RPMI8226 (cell line): ENCODE measurements at regions not wholly inside any gene's neighbourhood (a gene's known extent, or its start where the extent isn't known, plus 50 kb on each side); places are given as distances from the start of the nearest gene placed in this dataset.
A peak's percentile ranks its signal among the peaks of the same experiment; 100 is the strongest.
"Not testable (repeated sequence)": the region's sequence is repeated elsewhere in the genome, so short reads cannot be mapped to it uniquely, and the experiment has no call there.

ENCODE experiments used
- DNase-seq: peaks from one replicate; pipeline ENCODE4 v3.0.0-alpha.2; 2015

DNA sequence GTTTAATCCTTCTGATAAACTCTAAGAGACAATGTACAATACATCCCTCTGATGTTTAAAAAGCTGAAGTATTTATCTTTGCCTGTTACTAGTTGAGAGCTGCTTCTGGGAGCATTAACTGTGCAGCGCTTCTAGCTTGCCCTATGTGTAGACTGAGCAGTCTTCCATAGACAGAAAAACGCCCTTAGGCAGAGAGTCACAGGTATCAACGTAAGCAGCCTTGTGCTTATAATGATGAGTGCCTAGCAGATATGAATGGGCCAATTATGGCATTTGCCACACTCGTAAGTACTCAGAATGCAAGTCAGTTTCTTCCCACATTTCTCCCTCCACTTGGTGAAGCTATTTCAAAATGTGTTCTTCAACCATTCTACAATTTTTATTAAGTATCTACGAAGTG is 731.1 kb upstream of the SLC8A1 start:
- DNase-seq, result no peak

GRCh38 chr2:41187376-41188122 is 735.7 kb upstream of the SLC8A1 start:
- no peak for DNase-seq

- DNase-seq, result peak; percentile 2
Observed at GRCh38 chr2:41194230-41194629, 742.3 kb upstream of the SLC8A1 start.

DNA sequence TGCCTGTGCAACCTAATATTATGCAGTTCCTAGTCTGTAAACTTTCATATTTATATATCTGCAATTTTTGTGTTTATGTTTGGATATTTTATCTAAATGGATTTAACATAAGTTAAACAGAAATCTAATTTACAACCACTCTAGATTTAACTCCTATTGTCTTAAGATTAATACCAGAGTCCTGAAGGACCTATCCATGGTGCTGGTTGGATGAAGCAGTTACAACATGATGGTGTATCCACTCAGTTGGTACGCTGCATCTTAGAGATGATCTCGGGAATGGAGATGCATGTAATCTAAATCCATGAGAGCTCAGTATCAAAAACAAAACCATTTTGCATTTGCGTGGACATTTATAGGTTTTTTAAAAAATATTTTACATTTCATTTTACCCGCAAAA is 745.9 kb upstream of the SLC8A1 start:
- no peak for DNase-seq

- no peak for DNase-seq
Observed at GRCh38 chr2:41199334-41199733, 747.4 kb upstream of the SLC8A1 start.

DNA sequence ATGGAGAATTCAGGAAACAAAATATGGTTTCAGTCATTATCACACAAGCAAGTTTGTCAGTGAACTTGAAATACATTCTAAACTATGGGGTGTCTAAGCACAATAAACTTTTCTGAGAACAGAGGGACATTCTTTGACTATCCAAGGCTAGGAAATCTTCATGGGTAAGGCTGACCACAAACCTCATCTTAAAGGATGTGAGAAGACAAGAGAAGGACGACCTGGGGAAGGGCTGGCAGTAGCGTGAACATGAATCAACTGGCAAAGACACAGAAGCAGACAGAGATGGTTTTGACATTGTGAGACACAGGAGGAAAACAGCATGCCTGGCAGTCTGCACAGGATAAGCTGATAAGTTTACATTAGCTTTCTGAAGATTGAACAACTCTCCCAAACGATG is 752.4 kb upstream of the SLC8A1 start:
- no peak for DNase-seq

DNA sequence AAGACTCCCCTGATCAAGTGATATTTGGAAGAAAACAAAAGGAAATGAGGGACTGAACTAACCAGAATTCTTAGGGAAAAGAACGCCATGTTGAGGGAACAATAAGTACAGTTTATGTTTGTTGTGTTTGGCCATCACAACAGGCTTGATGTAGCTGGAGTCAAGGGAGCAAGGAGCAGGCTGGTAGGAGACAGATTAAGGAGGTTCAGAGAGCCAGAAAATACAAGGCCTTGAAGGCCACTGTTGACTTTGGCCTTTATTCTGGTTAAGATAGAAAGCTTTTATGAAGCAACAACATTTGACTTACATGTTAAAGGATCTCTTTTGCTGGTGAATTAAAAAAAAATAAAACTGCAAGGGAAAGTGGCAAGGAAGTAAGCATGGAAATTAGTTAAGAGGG is 754.1 kb upstream of the SLC8A1 start:
- DNase-seq, result no peak

GRCh38 chr2:41207578-41207977 is 755.7 kb upstream of the SLC8A1 start:
- DNase-seq, result no peak

DNA sequence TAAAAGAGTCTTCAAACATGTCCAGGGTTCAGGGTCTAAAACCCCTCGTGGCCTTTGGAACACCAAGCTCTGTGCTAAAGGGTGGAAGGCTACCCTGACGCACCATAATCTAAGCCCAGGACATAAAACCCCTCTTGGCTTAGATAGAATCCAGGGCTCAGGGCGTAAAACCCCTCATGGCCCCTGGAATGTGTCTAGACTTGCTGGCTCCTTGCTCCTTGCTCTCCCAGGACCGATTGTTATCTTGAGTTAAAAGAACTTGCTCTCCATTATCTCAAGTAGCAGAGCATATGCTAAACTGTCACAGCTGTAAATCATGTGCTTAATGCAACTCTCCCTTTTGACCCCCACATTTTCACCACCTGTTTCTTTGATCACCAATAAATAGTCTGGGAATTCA is 758.1 kb upstream of the SLC8A1 start:
- DNase-seq, result not testable (repeated sequence)

- DNase-seq, result no peak
Observed at GRCh38 chr2:41216978-41217377, 765.1 kb upstream of the SLC8A1 start.

- DNase-seq, result no peak
Observed at GRCh38 chr2:41222593-41222992, 770.7 kb upstream of the SLC8A1 start.

DNA sequence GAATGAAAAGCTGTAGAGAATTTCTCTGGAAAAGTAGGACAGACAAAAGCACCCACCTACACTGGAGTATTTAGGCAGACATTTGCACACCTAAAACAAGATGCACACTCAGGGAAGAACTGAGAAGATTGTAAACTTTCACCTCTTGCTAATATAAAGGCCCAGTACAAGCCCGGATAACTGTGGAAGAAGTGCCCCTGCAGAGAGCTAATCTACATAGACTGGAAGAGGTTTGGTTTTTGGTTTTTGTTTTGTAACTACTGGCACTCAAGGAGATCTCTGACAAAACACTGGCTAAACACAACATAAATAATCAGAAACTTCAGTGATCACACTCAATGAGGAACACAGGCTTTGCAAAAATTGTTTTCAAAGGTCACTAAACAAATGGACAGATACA is 782.2 kb upstream of the SLC8A1 start:
- DNase-seq, result no peak

GRCh38 chr2:41241325-41242000 is 789.6 kb upstream of the SLC8A1 start:
- peak; percentile 31 for DNase-seq

DNA sequence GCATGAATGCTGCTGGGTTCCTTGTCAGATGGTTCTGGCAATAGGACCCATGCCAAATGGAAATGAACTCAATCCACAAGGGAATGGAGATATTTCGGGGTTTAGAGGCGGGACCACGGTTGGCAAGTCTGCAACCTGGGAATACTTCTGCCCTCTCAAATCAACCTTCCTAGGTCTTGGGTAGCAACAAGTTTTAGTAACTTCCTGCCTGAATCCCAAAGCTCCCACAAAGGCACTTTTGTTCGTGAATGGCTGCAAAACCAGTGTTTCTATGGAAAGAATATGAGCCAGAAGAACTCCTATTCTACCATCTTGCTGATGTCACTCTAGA is 790.1 kb upstream of the SLC8A1 start:
- no peak for DNase-seq

GRCh38 chr2:41267929-41268659 is 779.7 kb upstream of the PKDCC start:
- DNase-seq, result no peak

DNA sequence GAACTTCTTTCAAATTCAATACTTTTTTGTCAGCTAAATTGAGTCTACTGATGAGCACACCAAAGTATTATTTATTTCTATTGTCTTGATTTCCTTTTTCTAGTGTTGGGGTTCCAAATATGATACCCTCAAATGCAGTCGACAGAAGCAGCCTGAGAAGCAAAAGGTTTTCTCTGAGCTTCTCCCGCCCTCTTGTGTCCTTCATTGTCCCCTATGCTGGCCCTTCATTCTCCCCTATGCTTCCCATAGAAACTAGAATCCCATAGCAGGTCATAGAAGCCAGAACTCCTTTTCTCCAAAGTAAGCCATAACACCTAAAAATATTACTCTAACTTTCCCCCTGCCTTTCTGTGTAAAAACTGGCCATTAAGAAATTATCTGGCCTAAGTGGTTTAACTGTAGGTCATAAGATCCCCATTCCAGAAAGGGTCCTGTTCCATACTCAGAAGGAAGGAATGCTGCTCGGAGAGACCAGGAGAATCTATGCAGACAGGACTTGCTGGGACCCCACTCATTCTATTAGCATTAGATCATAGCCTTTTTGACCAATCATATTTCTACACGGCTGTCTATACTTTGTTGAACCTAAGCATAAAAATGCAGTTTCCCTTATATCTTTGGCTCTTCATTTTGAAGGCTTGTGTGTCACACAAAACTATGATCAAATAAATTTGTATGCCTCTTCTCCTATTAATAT is 764.6 kb upstream of the PKDCC start:
- no peak for DNase-seq

- DNase-seq, result no peak
Observed at GRCh38 chr2:41293491-41293890, 754.3 kb upstream of the PKDCC start.

DNA sequence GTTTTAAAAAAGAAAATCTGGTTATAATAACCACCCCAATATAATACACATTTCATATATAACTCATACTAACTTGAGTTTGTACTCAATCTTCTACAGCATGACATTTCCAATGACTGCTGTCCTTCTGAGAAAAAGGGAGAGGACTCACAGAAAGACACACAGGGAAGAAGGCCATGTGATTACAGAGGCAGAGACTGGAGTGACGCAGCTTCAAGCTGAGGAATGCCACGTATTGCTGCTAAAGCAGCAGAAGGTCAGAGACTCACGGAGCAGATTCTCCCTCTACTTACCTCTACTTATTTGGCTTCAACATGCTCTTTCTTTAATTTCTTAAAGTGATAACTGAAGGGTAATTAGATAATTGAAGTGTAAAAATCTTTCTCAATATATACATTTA is 753.5 kb upstream of the PKDCC start:
- no peak for DNase-seq

DNA sequence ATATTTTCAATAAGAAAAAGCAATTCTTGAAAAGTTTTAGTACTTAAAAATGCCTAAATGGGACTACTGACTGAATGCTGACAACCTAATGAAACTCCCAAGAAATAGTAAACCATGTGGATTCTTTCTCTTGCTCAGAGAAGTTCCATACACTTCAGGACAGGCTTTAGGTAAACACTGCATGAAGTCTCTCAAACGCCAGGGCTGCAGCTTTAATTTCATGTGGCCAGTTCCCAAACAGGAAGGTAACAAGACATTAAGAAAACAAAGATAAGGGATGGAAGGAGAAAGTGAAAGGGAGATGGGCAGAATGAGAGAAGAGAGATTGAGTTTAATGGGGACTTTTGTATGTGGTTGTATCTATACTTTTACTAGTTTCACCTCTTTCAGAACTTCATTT is 734.7 kb upstream of the PKDCC start:
- DNase-seq, result no peak

- no peak for DNase-seq
Observed at GRCh38 chr2:41314511-41315070, 733.2 kb upstream of the PKDCC start.

DNA sequence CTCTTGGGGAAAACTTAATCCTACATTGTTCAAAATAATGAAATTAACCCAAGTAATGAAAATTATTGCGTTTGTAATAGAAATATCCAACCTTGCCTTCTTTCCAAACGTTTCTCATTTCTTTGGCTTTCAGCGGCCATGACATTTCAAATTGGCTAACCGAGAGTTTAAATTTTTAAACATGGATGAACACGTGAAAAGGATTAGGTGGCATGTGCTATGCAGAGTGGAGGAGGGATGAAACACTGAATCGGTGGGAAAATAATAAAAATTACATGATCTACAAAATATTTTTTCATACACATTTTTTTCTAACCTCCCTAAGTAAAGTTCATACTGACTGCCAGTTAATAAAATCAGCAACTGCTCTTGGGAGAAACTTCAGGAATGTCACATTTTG is 728.4 kb upstream of the PKDCC start:
- no peak for DNase-seq

- no peak for DNase-seq
Observed at GRCh38 chr2:41320491-41320890, 727.3 kb upstream of the PKDCC start.

DNA sequence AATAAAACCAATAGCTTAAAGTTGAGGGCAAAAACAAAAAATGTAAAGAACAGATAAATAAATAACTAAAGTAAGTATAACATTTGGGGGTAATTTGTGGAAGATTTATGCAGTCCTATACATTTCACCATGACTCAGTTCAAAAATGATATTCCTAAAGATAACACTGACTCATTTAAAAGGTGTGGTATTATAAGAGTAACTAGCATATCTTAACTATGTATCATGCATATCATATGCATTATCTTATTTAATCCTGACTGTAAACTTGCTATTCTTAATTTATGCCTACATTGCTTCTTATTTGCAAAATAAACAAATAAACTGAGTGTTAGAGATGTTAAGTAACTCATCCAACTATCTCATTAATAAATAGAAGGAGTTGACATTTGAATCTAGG is 726.5 kb upstream of the PKDCC start:
- DNase-seq, result no peak
